ENCODE measurements at regions not wholly inside any gene's neighbourhood (a gene's known extent, or its start where the extent isn't known, plus 50 kb on each side); places are given as distances from the start of the nearest gene placed in this dataset.
"Not testable (repeated sequence)": the region's sequence is repeated elsewhere in the genome, so short reads cannot be mapped to it uniquely, and the experiment has no call there.

DNA sequence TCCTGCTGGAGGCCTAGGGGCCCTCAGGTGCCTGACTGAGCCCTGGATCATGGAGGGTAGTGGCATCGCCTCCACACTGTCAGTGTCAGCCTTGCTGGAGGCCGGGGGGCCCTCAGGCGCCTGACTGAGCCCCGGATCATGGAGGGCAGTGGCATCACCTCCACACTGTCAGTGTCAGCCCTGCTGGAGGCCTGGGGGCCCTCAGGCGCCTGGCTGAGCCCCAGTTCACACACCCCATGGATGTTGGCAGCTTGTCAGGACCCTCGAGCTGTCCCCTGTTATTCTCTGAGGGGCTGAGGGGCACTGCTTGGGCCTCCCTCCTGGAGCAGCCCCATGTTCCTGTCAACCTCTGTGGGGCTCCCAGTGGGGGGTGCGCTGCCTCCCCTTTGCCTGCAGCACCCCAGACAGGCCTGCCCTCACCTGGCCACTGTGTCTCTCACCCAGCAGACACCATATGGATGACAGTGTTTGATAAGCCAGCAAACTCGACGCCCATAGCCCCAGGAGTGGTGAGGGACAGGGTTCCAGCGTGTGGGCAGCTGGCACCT lies 197.6 kb downstream of the LIPI start:
- TF ChIP-seq, protein P1, sequence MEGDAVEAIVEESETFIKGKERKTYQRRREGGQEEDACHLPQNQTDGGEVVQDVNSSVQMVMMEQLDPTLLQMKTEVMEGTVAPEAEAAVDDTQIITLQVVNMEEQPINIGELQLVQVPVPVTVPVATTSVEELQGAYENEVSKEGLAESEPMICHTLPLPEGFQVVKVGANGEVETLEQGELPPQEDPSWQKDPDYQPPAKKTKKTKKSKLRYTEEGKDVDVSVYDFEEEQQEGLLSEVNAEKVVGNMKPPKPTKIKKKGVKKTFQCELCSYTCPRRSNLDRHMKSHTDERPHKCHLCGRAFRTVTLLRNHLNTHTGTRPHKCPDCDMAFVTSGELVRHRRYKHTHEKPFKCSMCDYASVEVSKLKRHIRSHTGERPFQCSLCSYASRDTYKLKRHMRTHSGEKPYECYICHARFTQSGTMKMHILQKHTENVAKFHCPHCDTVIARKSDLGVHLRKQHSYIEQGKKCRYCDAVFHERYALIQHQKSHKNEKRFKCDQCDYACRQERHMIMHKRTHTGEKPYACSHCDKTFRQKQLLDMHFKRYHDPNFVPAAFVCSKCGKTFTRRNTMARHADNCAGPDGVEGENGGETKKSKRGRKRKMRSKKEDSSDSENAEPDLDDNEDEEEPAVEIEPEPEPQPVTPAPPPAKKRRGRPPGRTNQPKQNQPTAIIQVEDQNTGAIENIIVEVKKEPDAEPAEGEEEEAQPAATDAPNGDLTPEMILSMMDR (IDR thresholded peaks at IDR 0.05): no peak
- TF ChIP-seq EZH2phosphoT487 (IDR thresholded peaks at IDR 0.05) (no peak), EZH2 (IDR thresholded peaks at IDR 0.05) (no peak)
- H3K9me3 ChIP-seq (ENCODE audit: low read depth): no peaks in the 10 kb centered on the region
- no peak overlapping the region for H3K27ac ChIP-seq
- no peaks in the 10 kb centered on the region for H3K4me1 ChIP-seq
- H4K20me1 ChIP-seq (ENCODE audit: low read depth): no peaks in the 10 kb centered on the region
- Mint-ChIP-seq H3K4me3 (no peak overlapping the region), H3K27me3 (ENCODE audit: insufficient read depth, low read depth) (peaks cover 3% of the 10 kb centered on the region), H3K36me3 (no peaks in the 10 kb centered on the region), H3K9me3 (peaks cover 16% of the 10 kb centered on the region), H3K27ac (no peak overlapping the region), H3K4me1 (no peaks in the 10 kb centered on the region)
- H2AFZ ChIP-seq (replicated peaks): no peak overlapping the region
- no peaks in the 10 kb centered on the region for H3F3A ChIP-seq (ENCODE audit: low read depth)
- no peak overlapping the region for H3K9ac ChIP-seq
- DNase-seq (ENCODE audit: low spot score): no peak
- H3K4me3 ChIP-seq: no peak overlapping the region
- H3K4me2 ChIP-seq: no peak overlapping the region
- H3K79me2 ChIP-seq (ENCODE audit: low read depth): no peaks in the 10 kb centered on the region
- no peaks in the 10 kb centered on the region for H3K36me3 ChIP-seq
- no peaks in the 10 kb centered on the region for H3K27me3 ChIP-seq

DNA sequence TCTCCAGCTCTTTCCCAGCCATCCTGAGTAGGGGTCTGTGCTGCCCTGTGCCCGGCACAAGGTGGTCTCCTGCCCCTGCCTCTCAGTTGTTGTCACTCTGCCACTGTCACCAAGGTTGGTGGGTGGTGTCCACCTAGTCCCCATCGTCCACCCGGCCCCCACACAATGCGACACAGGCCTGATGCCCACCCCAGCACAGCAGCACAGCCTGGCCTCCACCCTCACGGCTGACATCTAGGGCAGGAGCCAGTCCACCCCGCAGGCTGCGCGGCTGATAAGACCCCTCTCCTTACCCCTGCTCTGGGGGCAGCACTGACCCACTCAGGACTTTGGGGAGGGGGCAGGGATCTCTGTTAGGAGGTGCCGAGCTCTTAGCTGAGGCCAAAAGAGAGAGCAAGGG lies 198.3 kb downstream of the LIPI start:
- Histone ChIP-seq H3K27me3 (no peaks in the 10 kb centered on the region), H3K36me3 (no peaks in the 10 kb centered on the region), H3K4me2 (no peak overlapping the region), H3K79me2 (ENCODE audit: low read depth) (no peaks in the 10 kb centered on the region), H3K4me3 (no peak overlapping the region), H3K4me1 (no peaks in the 10 kb centered on the region), H3K9ac (no peak overlapping the region), H3K27ac (no peak overlapping the region), H3K9me3 (ENCODE audit: low read depth) (no peaks in the 10 kb centered on the region), H4K20me1 (ENCODE audit: low read depth) (no peaks in the 10 kb centered on the region), H2AFZ (replicated peaks) (no peak overlapping the region), H3F3A (ENCODE audit: low read depth) (no peaks in the 10 kb centered on the region)
- TF ChIP-seq, protein P1 (IDR thresholded peaks at IDR 0.05): no peak
- no peak for TF ChIP-seq EZH2 (IDR thresholded peaks at IDR 0.05)
- TF ChIP-seq EZH2phosphoT487 (IDR thresholded peaks at IDR 0.05): no peak
- H3K4me3 Mint-ChIP-seq: no peak overlapping the region
- H3K36me3 Mint-ChIP-seq: no peaks in the 10 kb centered on the region
- H3K27ac Mint-ChIP-seq: no peak overlapping the region
- H3K4me1 Mint-ChIP-seq: no peaks in the 10 kb centered on the region
- peaks cover 14% of the 10 kb centered on the region for H3K9me3 Mint-ChIP-seq
- no peak for DNase-seq (ENCODE audit: low spot score)
- peaks cover 3% of the 10 kb centered on the region for H3K27me3 Mint-ChIP-seq (ENCODE audit: insufficient read depth, low read depth)

DNA sequence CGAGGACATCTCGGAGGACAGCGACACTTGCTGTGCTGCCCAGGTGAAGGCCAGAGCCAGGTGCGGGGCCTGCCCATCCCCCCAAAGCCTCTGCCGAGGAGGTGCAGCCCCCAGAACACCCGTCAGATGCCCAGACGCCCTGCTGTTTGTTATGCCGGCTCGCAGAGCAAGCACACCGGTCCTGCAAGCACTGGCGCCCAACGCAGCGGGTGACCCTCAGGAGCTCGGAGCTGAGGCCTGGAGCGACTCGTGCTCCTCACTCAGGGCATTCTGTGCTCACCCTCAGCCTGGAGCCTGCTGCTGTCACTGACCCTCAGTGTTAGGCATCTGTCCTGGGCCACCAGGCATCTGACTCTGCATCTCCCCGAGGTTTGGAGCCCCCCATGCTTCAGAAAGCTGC lies 199.0 kb downstream of the LIPI start:
- not testable (repeated sequence) for H3K4me3 ChIP-seq; H3K27me3 Mint-ChIP-seq (ENCODE audit: insufficient read depth, low read depth); H3K4me1 ChIP-seq; H2AFZ ChIP-seq (replicated peaks); H3K9me3 ChIP-seq (ENCODE audit: low read depth); H3F3A ChIP-seq (ENCODE audit: low read depth); H3K27ac Mint-ChIP-seq; DNase-seq (ENCODE audit: low spot score); H3K36me3 ChIP-seq; H3K9ac ChIP-seq; H3K27ac ChIP-seq; H3K79me2 ChIP-seq (ENCODE audit: low read depth); H3K36me3 Mint-ChIP-seq; H4K20me1 ChIP-seq (ENCODE audit: low read depth); H3K4me2 ChIP-seq; H3K4me1 Mint-ChIP-seq; H3K27me3 ChIP-seq; H3K4me3 Mint-ChIP-seq
- peaks cover 14% of the 10 kb centered on the region for H3K9me3 Mint-ChIP-seq

DNA sequence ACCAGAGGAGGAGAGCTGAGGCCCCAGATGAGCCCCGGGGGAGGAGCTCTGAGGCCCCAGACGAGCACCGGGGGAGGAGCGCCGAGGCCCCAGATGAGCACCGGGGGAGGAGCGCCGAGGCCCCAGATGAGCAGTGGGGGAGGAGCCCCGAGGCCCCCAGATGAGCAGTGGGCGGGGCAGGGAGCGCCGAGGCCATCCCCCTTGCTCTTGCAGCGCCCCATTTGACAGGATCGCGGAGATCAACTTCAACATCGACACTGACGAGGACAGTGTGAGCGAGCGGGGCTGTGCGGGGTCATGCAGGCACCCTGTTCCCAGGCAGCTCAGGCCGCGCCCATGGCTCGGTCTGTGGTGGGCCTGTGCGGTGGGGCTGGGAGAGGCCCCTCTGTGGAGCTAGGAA lies 199.6 kb downstream of the LIPI start:
- not testable (repeated sequence) for H3F3A ChIP-seq (ENCODE audit: low read depth); H3K4me3 Mint-ChIP-seq; H3K9me3 ChIP-seq (ENCODE audit: low read depth); H3K36me3 ChIP-seq; H3K79me2 ChIP-seq (ENCODE audit: low read depth); DNase-seq (ENCODE audit: low spot score); H2AFZ ChIP-seq (replicated peaks); H3K4me3 ChIP-seq; H3K27me3 ChIP-seq; H3K9ac ChIP-seq; H3K27ac Mint-ChIP-seq; H3K36me3 Mint-ChIP-seq; H3K27ac ChIP-seq; H3K27me3 Mint-ChIP-seq (ENCODE audit: insufficient read depth, low read depth); H4K20me1 ChIP-seq (ENCODE audit: low read depth); H3K4me2 ChIP-seq; H3K4me1 Mint-ChIP-seq; H3K4me1 ChIP-seq
- peaks cover 16% of the 10 kb centered on the region for H3K9me3 Mint-ChIP-seq

Measured in neural progenitor cell (in vitro differentiated cells).